HCT116 (cell line): ENCODE measurements at regions not wholly inside any gene's neighbourhood (a gene's known extent, or its start where the extent isn't known, plus 50 kb on each side); places are given as distances from the start of the nearest gene placed in this dataset.

Experiments
- CEBPB ChIP-seq: IDR thresholded peaks from 2 replicates; pipeline ENCODE4 v1.6.1; 2012; ENCODE audit warnings: low read depth
- EZH2 ChIP-seq: fragments of 200-600 bp; sonication (generic); IDR thresholded peaks from 2 replicates; pipeline ENCODE4 v1.6.1; 2017; ENCODE audit warnings: antibody characterized with exemption, mixed run types
- JUND ChIP-seq: IDR thresholded peaks from 2 replicates; pipeline ENCODE4 v1.6.1; 2012
- TF ChIP-seq, protein P1 (sequence below): IDR thresholded peaks from 2 replicates; pipeline ENCODE4 v1.6.1; 2012
- TF ChIP-seq, protein P2 (sequence below), 3 experiments: fragments of 200-600 bp in 1 of 3; sonication (generic) in 1 of 3; IDR thresholded peaks in 2 of 3; conservative IDR thresholded peaks in 1 of 3; 2 replicates each; pipeline ENCODE4 v1.5.1; 2012 to 2017; ENCODE audit warnings: low read depth in 2 of 3, low read length in 2 of 3, antibody characterized with exemption in 1 of 3, borderline replicate concordance in 1 of 3, control low read depth in 1 of 3, mild to moderate bottlenecking in 1 of 3, mixed read lengths in 1 of 3, mixed run types in 1 of 3, moderate library complexity in 1 of 3; ENCODE audit not compliant: insufficient read depth in 1 of 3
- TF ChIP-seq, protein P3 (sequence below): IDR thresholded peaks from 2 replicates; pipeline ENCODE4 v1.6.1; 2012

DNA sequence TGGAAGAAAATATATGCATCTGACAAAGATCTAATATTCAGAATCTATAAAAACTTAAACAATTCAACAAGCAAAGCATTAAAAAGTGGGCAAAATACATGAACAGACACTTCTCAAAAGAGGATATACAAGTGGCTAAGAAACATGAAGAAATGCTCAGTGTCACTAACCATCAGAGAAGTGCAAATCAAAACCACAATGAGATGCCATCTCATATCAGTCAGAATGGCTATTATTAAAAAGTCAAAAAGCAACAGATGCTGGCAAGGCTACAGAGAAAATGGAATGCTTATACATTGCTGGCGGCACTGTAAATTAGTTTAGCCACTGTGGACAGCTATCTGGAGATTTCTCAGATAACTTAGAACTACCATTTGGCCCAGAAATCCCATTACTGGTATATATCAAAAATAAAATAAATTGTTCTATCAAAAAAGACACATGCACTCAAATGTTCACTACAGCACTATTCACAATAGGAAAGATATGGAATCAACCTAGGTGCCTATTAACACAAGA, 179.5 kb downstream of the PCTP start:
- TF ChIP-seq, protein P1, sequence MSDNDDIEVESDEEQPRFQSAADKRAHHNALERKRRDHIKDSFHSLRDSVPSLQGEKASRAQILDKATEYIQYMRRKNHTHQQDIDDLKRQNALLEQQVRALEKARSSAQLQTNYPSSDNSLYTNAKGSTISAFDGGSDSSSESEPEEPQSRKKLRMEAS = no peak
- TF ChIP-seq, protein P2, sequence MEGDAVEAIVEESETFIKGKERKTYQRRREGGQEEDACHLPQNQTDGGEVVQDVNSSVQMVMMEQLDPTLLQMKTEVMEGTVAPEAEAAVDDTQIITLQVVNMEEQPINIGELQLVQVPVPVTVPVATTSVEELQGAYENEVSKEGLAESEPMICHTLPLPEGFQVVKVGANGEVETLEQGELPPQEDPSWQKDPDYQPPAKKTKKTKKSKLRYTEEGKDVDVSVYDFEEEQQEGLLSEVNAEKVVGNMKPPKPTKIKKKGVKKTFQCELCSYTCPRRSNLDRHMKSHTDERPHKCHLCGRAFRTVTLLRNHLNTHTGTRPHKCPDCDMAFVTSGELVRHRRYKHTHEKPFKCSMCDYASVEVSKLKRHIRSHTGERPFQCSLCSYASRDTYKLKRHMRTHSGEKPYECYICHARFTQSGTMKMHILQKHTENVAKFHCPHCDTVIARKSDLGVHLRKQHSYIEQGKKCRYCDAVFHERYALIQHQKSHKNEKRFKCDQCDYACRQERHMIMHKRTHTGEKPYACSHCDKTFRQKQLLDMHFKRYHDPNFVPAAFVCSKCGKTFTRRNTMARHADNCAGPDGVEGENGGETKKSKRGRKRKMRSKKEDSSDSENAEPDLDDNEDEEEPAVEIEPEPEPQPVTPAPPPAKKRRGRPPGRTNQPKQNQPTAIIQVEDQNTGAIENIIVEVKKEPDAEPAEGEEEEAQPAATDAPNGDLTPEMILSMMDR (IDR thresholded peaks at IDR 0.05 in 2 of 3, conservative IDR thresholded peaks at IDR 0.05 in 1 of 3; ENCODE audit: borderline replicate concordance in 1 of 3, insufficient read depth in 1 of 3, low read depth in 2 of 3, low read length in 2 of 3) = no peak
- TF ChIP-seq JUND (no peak), EZH2 (no peak), CEBPB (no peak)
- TF ChIP-seq, protein P3, sequence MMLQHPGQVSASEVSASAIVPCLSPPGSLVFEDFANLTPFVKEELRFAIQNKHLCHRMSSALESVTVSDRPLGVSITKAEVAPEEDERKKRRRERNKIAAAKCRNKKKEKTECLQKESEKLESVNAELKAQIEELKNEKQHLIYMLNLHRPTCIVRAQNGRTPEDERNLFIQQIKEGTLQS = no peak
